ENCODE measurements at regions not wholly inside any gene's neighbourhood (a gene's known extent, or its start where the extent isn't known, plus 50 kb on each side); places are given as distances from the start of the nearest gene placed in this dataset.

GRCh38 chr21:18588001-18588662 is 184.5 kb upstream of the TMPRSS15 start:
- Histone ChIP-seq H3K4me1 (no peaks in the 10 kb centered on the region), H3K27me3 (no peaks in the 10 kb centered on the region), H3K9me3 (no peaks in the 10 kb centered on the region), H3K27ac (no peak overlapping the region), H3K36me3 (ENCODE audit: low read depth, missing control alignments) (no peaks in the 10 kb centered on the region), H3K4me3 (no peak overlapping the region)
- intact Hi-C loops (cut with DNase I; ENCODE audit: low total_unique reads), result no loop called here
- TF ChIP-seq POLR2A (IDR thresholded peaks at IDR 0.05) (no peak), CTCF (IDR thresholded peaks at IDR 0.05) (no peak)
- no peak for DNase-seq
- WGBS, 2 donors, result 63 to 73% methylated on average over 4 of the region's 4 CpGs

GRCh38 chr21:18601146-18601545 is 197.6 kb upstream of the TMPRSS15 start:
- H3K9me3 ChIP-seq, result no peaks in the 10 kb centered on the region
- TF ChIP-seq CTCF (IDR thresholded peaks at IDR 0.05) (no peak), POLR2A (IDR thresholded peaks at IDR 0.05) (no peak)
- no peak for DNase-seq
- intact Hi-C loops (cut with DNase I; ENCODE audit: low total_unique reads), result no loop called here
- H3K36me3 ChIP-seq (ENCODE audit: low read depth, missing control alignments), result no peaks in the 10 kb centered on the region
- H3K4me1 ChIP-seq, result no peaks in the 10 kb centered on the region
- no peak overlapping the region for H3K27ac ChIP-seq
- WGBS, 2 donors, result 79 to 94% methylated on average over 1 of the region's 1 CpG
- no peak overlapping the region for H3K4me3 ChIP-seq
- H3K27me3 ChIP-seq, result no peaks in the 10 kb centered on the region

GRCh38 chr21:18602711-18603110 is 199.1 kb upstream of the TMPRSS15 start:
- no peak for DNase-seq
- no peaks in the 10 kb centered on the region for H3K4me1 ChIP-seq
- no peaks in the 10 kb centered on the region for H3K9me3 ChIP-seq
- H3K4me3 ChIP-seq, result no peak overlapping the region
- no peak overlapping the region for H3K27ac ChIP-seq
- intact Hi-C loops (cut with DNase I; ENCODE audit: low total_unique reads), result no loop called here
- WGBS, 2 donors, result 75 to 78% methylated on average over 3 of the region's 3 CpGs
- H3K36me3 ChIP-seq (ENCODE audit: low read depth, missing control alignments), result no peaks in the 10 kb centered on the region
- no peaks in the 10 kb centered on the region for H3K27me3 ChIP-seq
- TF ChIP-seq POLR2A (IDR thresholded peaks at IDR 0.05), result no peak
- no peak for TF ChIP-seq CTCF (IDR thresholded peaks at IDR 0.05)

GRCh38 chr21:18603261-18603660 is 199.7 kb upstream of the TMPRSS15 start:
- WGBS, 2 donors, result 22 to 42% methylated on average over 2 of the region's 2 CpGs

More at GRCh38 chr21:18603261-18603660, 199.7 kb upstream of the TMPRSS15 start:
- intact Hi-C loops (cut with DNase I; ENCODE audit: low total_unique reads), result no loop called here
- no peaks in the 10 kb centered on the region for H3K9me3 ChIP-seq
- no peak overlapping the region for H3K27ac ChIP-seq
- H3K4me3 ChIP-seq, result no peak overlapping the region
- no peak for DNase-seq
- H3K4me1 ChIP-seq, result no peaks in the 10 kb centered on the region
- H3K27me3 ChIP-seq, result no peaks in the 10 kb centered on the region
- TF ChIP-seq POLR2A (IDR thresholded peaks at IDR 0.05) (no peak), CTCF (IDR thresholded peaks at IDR 0.05) (no peak)
- no peaks in the 10 kb centered on the region for H3K36me3 ChIP-seq (ENCODE audit: low read depth, missing control alignments)
